K562 (cell line): ENCODE measurements at regions not wholly inside any gene's neighbourhood (a gene's known extent, or its start where the extent isn't known, plus 50 kb on each side); places are given as distances from the start of the nearest gene placed in this dataset.

Experiments
- ATAC-seq: fragments of 200-7000 bp; cut with Tn5 transposase; 3 replicates; pipeline ENCODE4 v1.9.1; 2020; ENCODE audit warnings: moderate library complexity
- BruUV-seq: library from RNA; stranded (reverse); fragments of 400-500 nt; replicated peaks from 2 replicates; lab custom pipeline; 2021; lab: Mats Ljungman, UMichigan
- CTCF ChIA-PET: fragments of 300-600 bp; formaldehyde crosslinking; extraction: SDS; loops from one replicate; lab custom pipeline; 2021; ENCODE audit warnings: low intra/inter-chr PET ratio; lab: Yijun Ruan, JAX
- POLR2A ChIA-PET: fragments of 300-600, 350-650 bp; sonication (Branson Sonifier 250); formaldehyde crosslinking; extraction: SDS; loops from one replicate; lab custom pipeline; 2021; ENCODE audit warnings: antibody characterized with exemption, inconsistent platforms; lab: Yijun Ruan, JAX
- DNase-seq, 4 experiments: peaks; one replicate each; pipeline versions ENCODE4 v3.0.0 to v3.0.0-alpha.2; 2011 to 2018; ENCODE audit warnings: low spot score in 3 of 4, mixed read lengths in 3 of 4; ENCODE audit errors: extremely low read depth in 1 of 4
- FAIRE-seq: peaks from 2 replicates; lab custom pipeline; 2011; peaks lifted over from hg19 to GRCh38; lab: Jason Lieb, UNC
- H2AFZ ChIP-seq: 2 replicates; pipeline ENCODE4 v1.6.0; 2011; ENCODE audit warnings: low read depth, low read length, control low read depth, inconsistent platforms
- H3K27ac ChIP-seq: fragments of 200-600 bp; 3 replicates; pipeline ENCODE4 v1.8.0; 2011; ENCODE audit warnings: low read depth, mild to moderate bottlenecking, control low read depth, inconsistent platforms, low read length, moderate library complexity, mixed read lengths; ENCODE audit errors: extremely low read depth
- H3K27me3 ChIP-seq, 2 experiments: fragments of 300-600 bp in 1 of 2; 2 replicates in 1 of 2; 3 replicates in 1 of 2; pipeline versions ENCODE4 v1.6.0 to v1.8.0; 2011; ENCODE audit warnings: inconsistent platforms in 2 of 2, low read length in 2 of 2, mild to moderate bottlenecking in 1 of 2, mixed read lengths in 1 of 2, moderate library complexity in 1 of 2; ENCODE audit not compliant: control insufficient read depth in 2 of 2, insufficient read depth in 2 of 2
- H3K36me3 ChIP-seq: fragments of 300-600 bp; 3 replicates; pipeline ENCODE4 v1.8.0; 2011; ENCODE audit warnings: mild to moderate bottlenecking, low read length, inconsistent platforms; ENCODE audit not compliant: control insufficient read depth, insufficient read depth
- H3K4me1 ChIP-seq, 2 experiments: fragments of 200-600 bp in 1 of 2; replicated peaks in 1 of 2; 2 replicates in 1 of 2; 3 replicates in 1 of 2; pipeline versions ENCODE4 v1.5.1 to v1.8.0; 2011; ENCODE audit warnings: inconsistent platforms in 2 of 2, low read length in 2 of 2, mild to moderate bottlenecking in 1 of 2, mixed read lengths in 1 of 2, moderate library complexity in 1 of 2; ENCODE audit not compliant: control insufficient read depth in 2 of 2, insufficient read depth in 2 of 2
- H3K4me2 ChIP-seq: 2 replicates; pipeline ENCODE4 v1.6.1; 2011; ENCODE audit warnings: low read length, control low read depth, inconsistent platforms, mixed read lengths; ENCODE audit not compliant: insufficient read depth
- H3K4me3 ChIP-seq: fragments of 200-600 bp; sonication (generic), shearing (Covaris generic); 2 replicates; pipeline ENCODE4 v1.5.1; 2016; ENCODE audit warnings: control low read depth, inconsistent platforms
- H3K79me2 ChIP-seq: fragments of 200-600 bp; 3 replicates; pipeline ENCODE4 v1.8.0; 2011; ENCODE audit warnings: low read length, inconsistent platforms; ENCODE audit not compliant: control insufficient read depth, insufficient read depth
- H3K9ac ChIP-seq, 2 experiments: 2 replicates each; pipeline versions ENCODE4 v1.6.0 to v1.6.1; 2011; ENCODE audit warnings: low read depth in 2 of 2, low read length in 2 of 2, control low read depth in 1 of 2, inconsistent platforms in 1 of 2, mild to moderate bottlenecking in 1 of 2, mixed read lengths in 1 of 2; ENCODE audit not compliant: insufficient read depth in 1 of 2
- H3K9me1 ChIP-seq: one replicate; pipeline ENCODE4 v1.6.0; 2011; ENCODE audit warnings: inconsistent platforms, mild to moderate bottlenecking, low read length, moderate library complexity; ENCODE audit not compliant: control insufficient read depth, insufficient read depth
- H3K9me3 ChIP-seq: replicated peaks from 2 replicates; pipeline ENCODE4 v1.5.1; 2011; ENCODE audit warnings: low read depth, low read length, inconsistent platforms; ENCODE audit not compliant: control insufficient read depth, insufficient read depth
- H4K20me1 ChIP-seq: replicated peaks from 2 replicates; pipeline ENCODE4 v1.6.1; 2011; ENCODE audit warnings: low read length, inconsistent platforms, mixed read lengths; ENCODE audit not compliant: control insufficient read depth, insufficient read depth
- ARID3A ChIP-seq: IDR thresholded peaks from 2 replicates; pipeline ENCODE4 v1.6.1; 2012; ENCODE audit warnings: low read depth, low read length, improper control_type of control experiment, borderline replicate concordance
- ATF1 ChIP-seq, 2 experiments: fragments of 450-650 bp in 1 of 2; IDR thresholded peaks; 2 replicates each; pipeline ENCODE4 v1.6.1; 2016; ENCODE audit warnings: missing compliant biosample characterization in 1 of 2, missing genetic modification characterization in 1 of 2
- CBX2 ChIP-seq: fragments of 200-600 bp; sonication (generic); IDR thresholded peaks from one replicate; pipeline ENCODE4 v1.6.1; 2012; ENCODE audit warnings: mild to moderate bottlenecking, low read length, inconsistent platforms; ENCODE audit not compliant: insufficient read depth, poor library complexity, severe bottlenecking
- CCNT2 ChIP-seq: IDR thresholded peaks from 2 replicates; pipeline ENCODE4 v1.6.1; 2011; ENCODE audit warnings: borderline replicate concordance, low read depth, mild to moderate bottlenecking, moderate library complexity, mixed read lengths, low read length; ENCODE audit not compliant: insufficient read length; ENCODE audit errors: extremely low read depth
- IRF9 ChIP-seq: fragments of 450-650 bp; IDR thresholded peaks from 2 replicates; pipeline ENCODE4 v1.6.1; 2016; ENCODE audit warnings: missing biosample characterization, missing genetic modification characterization
- JUNB ChIP-seq: fragments of 450-650 bp; formaldehyde crosslinking; conservative IDR thresholded peaks from 2 replicates; pipeline ENCODE4 v1.4.0; 2020; ENCODE audit warnings: mild to moderate bottlenecking
- KLF16 ChIP-seq: IDR thresholded peaks from 2 replicates; pipeline ENCODE4 v1.6.1; 2016; ENCODE audit warnings: antibody characterized with exemption
- NR2C1 ChIP-seq, 2 experiments: fragments of 450-650 bp; IDR thresholded peaks; 2 replicates each; pipeline ENCODE4 v1.6.1; 2017; ENCODE audit warnings: mild to moderate bottlenecking in 2 of 2, antibody characterized with exemption in 1 of 2, inconsistent platforms in 1 of 2, missing compliant biosample characterization in 1 of 2, missing genetic modification characterization in 1 of 2
- POLR2B ChIP-seq: fragments of 450-650 bp; IDR thresholded peaks from 2 replicates; pipeline ENCODE4 v1.6.1; 2018; ENCODE audit warnings: low read depth; ENCODE audit not compliant: partially characterized antibody
- RB1 ChIP-seq: fragments of 450-650 bp; IDR thresholded peaks from 2 replicates; pipeline ENCODE4 v1.6.1; 2017; ENCODE audit warnings: low read depth, mild to moderate bottlenecking
- ZC3H8 ChIP-seq: fragments of 450-650 bp; IDR thresholded peaks from 2 replicates; pipeline ENCODE4 v1.6.1; 2017
- ZKSCAN3 ChIP-seq: fragments of 250-450 bp; sonication (Bioruptor Pico); IDR thresholded peaks from 2 replicates; pipeline ENCODE4 v1.4.0; 2020
- ZNF717 ChIP-seq: fragments of 250-450 bp; sonication (Bioruptor Pico); IDR thresholded peaks from 2 replicates; pipeline ENCODE4 v1.5.0; 2021
- WGBS: fragments of 100-300 bp; shearing (Covaris generic); methylation state at CpG from one replicate; pipeline ENCODE4 v1.1.6; 2016; ENCODE audit warnings: low coverage, mixed read lengths; ENCODE audit not compliant: insufficient coverage; ENCODE audit errors: missing lambda C conversion rate; 5-methylcytosine and 5-hydroxymethylcytosine counted together
- in situ Hi-C: fragments of 300-500 bp; cut with MboI; formaldehyde crosslinking; loops from 4 replicates; pipeline ENCODE4 v1.15.0; 2018; ENCODE audit warnings: inconsistent platforms, mixed read lengths
- intact Hi-C: fragments of 100-400 bp; cut with micrococcal nuclease; formaldehyde crosslinking; loops from 2 replicates; pipeline ENCODE4 v1.14.2; 2022

- POLR2A ChIA-PET: interaction anchor here (1.1 kb wide), 1 partner anchor 9 kb away, joined by 3 read pairs; no protein-coding TSS in a partner anchor
- H4K20me1 ChIP-seq: no peaks in the 10 kb centered on the region; the same call in 1 of the 2 replicates
- H3K9ac ChIP-seq: no peak overlapping the region
- 0% methylated on average over 5 of the region's 5 CpGs for WGBS
- no peak overlapping the region for H3K4me2 ChIP-seq
- H3K36me3 ChIP-seq: no peaks in the 10 kb centered on the region
- intact Hi-C loops: no loop called here
- H3K9me1 ChIP-seq: no peaks in the 10 kb centered on the region
- no peaks in the 10 kb centered on the region for H3K9me3 ChIP-seq
- FAIRE-seq: no peak
- no TSS peak for BruUV-seq
- TF ChIP-seq POLR2B (no peak), NR2C1 (IDR thresholded peaks at IDR 0.05) (no peak), NR2C1 (tag; IDR thresholded peaks at IDR 0.05) (no peak), ATF1 (CRISPR knock-in tag; IDR thresholded peaks at IDR 0.05) (no peak), ATF1 (tag; IDR thresholded peaks at IDR 0.05) (no peak), CBX2 (no peak), ZKSCAN3 (CRISPR knock-in tag) (no peak), RB1 (no peak), ZNF717 (no peak), KLF16 (no peak), CCNT2 (no peak), IRF9 (tag) (no peak), JUNB (CRISPR knock-in tag) (no peak), ARID3A (no peak), ZC3H8 (no peak)
- peaks cover 6 to 47% of the 10 kb centered on the region in 2 experiments; a peak in 4 of 5 replicates for H3K27me3 ChIP-seq
- ATAC-seq: no peak
- H3K79me2 ChIP-seq: no peaks in the 10 kb centered on the region
- H3K4me1 ChIP-seq: no peaks in the 10 kb centered on the region; a peak in 1 of 5 replicates
- in situ Hi-C loops: no loop called here
- CTCF ChIA-PET: no interaction called here
- H2AFZ ChIP-seq: no peak overlapping the region
- H3K27ac ChIP-seq: no peak overlapping the region
- H3K4me3 ChIP-seq: no peak overlapping the region
- DNase-seq: no peak
Observed at GRCh38 chr17:34862384-34862783, 98.9 kb downstream of the CCT6B start.
